GM10266 (cell line): ENCODE measurements at regions not wholly inside any gene's neighbourhood (a gene's known extent, or its start where the extent isn't known, plus 50 kb on each side); places are given as distances from the start of the nearest gene placed in this dataset.

Experiments used
- DNase-seq: peaks from one replicate; pipeline ENCODE4 v3.0.0; 2012; ENCODE audit errors: extremely low spot score
- CTCF ChIP-seq: IDR thresholded peaks from 2 replicates; pipeline ENCODE4 v1.5.1; 2012; ENCODE audit warnings: mild to moderate bottlenecking, low read depth; ENCODE audit not compliant: control insufficient read depth, insufficient read depth; ENCODE audit errors: missing control alignments

GRCh38 chr1:168390271-168390670 lies 109.6 kb downstream of the TBX19 start:
- DNase-seq = no peak
- TF ChIP-seq CTCF = no peak

GRCh38 chr1:168387781-168388760 lies 107.4 kb downstream of the TBX19 start:
- DNase-seq = no peak
- no peak for TF ChIP-seq CTCF

- no peak for DNase-seq
- TF ChIP-seq CTCF = no peak
Measured at GRCh38 chr1:168386949-168387586, 106.4 kb downstream of the TBX19 start.

- no peak for DNase-seq
- TF ChIP-seq CTCF = no peak
Measured at GRCh38 chr1:168386492-168386891, 105.8 kb downstream of the TBX19 start.

GRCh38 chr1:168381850-168382249 lies 101.2 kb downstream of the TBX19 start:
- DNase-seq = no peak
- no peak for TF ChIP-seq CTCF

GRCh38 chr1:168380945-168381344 lies 100.3 kb downstream of the TBX19 start:
- no peak for TF ChIP-seq CTCF
- no peak for DNase-seq

GRCh38 chr1:168379104-168379860 lies 98.6 kb downstream of the TBX19 start:
- TF ChIP-seq CTCF = no peak
- no peak for DNase-seq
